ENCODE measurements at regions not wholly inside any gene's neighbourhood (a gene's known extent, or its start where the extent isn't known, plus 50 kb on each side); places are given as distances from the start of the nearest gene placed in this dataset.
A peak's percentile ranks its signal among the peaks of the same experiment; 100 is the strongest.

DNA sequence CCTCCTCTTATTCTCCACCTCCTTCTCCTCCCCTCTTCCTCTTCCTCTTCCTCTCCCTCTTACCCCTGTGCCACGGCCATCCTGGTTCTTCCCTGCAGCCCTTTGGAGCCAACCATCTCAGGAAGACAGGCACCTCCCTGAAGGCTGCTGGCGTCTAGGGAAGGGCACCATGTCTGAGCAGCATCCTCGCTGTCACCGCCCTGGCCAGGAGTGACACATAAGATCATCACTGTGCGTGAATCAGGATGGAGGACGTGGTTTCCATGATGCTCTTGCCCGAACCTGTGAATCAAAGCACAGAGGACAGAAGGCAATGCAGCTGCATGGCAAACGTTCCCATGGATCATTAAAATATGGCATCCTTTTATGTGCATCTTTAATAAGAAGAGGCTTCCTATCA is 236.0 kb downstream of the SH3BP4 start:
- no peak for DNase-seq
- TF ChIP-seq, protein P1, sequence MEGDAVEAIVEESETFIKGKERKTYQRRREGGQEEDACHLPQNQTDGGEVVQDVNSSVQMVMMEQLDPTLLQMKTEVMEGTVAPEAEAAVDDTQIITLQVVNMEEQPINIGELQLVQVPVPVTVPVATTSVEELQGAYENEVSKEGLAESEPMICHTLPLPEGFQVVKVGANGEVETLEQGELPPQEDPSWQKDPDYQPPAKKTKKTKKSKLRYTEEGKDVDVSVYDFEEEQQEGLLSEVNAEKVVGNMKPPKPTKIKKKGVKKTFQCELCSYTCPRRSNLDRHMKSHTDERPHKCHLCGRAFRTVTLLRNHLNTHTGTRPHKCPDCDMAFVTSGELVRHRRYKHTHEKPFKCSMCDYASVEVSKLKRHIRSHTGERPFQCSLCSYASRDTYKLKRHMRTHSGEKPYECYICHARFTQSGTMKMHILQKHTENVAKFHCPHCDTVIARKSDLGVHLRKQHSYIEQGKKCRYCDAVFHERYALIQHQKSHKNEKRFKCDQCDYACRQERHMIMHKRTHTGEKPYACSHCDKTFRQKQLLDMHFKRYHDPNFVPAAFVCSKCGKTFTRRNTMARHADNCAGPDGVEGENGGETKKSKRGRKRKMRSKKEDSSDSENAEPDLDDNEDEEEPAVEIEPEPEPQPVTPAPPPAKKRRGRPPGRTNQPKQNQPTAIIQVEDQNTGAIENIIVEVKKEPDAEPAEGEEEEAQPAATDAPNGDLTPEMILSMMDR (IDR thresholded peaks at IDR 0.05; ENCODE audit: low read depth, low read length, missing control alignments), result no peak
- H3K27me3 ChIP-seq (replicated peaks), result no peaks in the 10 kb centered on the region
- H3K36me3 ChIP-seq (replicated peaks), result no peaks in the 10 kb centered on the region
- H3K4me3 ChIP-seq (ENCODE audit: low read depth, low read length), result no peak overlapping the region
- H3K27ac ChIP-seq, result no peak overlapping the region
- in situ Hi-C loops (cut with HindIII; ENCODE audit: low pct_ligation_motif_present, low sequenced_read_pairs), result no loop called here

DNA sequence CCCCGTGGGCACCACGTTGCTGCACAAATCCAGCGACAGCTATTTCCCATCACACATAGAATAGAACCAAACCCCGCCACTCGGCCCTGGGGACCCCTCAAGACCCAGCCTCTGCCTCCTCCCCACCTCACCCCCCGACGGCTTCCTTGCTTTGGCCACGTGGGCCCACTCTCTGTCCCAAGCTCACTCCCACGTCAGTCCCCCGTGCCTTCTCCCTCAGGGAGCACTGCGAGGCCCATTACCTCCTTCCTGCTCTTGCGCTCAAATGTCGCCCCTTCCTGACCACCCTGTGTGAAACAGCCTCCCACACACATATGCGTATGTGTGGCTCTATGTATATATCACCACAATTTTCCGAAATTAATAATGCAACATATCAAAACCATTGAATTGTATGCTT is 239.7 kb downstream of the SH3BP4 start:
- Histone ChIP-seq H3K4me3 (ENCODE audit: low read depth, low read length) (no peak overlapping the region), H3K27ac (no peak overlapping the region), H3K36me3 (replicated peaks) (no peaks in the 10 kb centered on the region), H3K27me3 (replicated peaks) (no peaks in the 10 kb centered on the region)
- TF ChIP-seq, protein P1 (IDR thresholded peaks at IDR 0.05; ENCODE audit: low read depth, low read length, missing control alignments), result no peak
- DNase-seq, result no peak
- in situ Hi-C loops (cut with HindIII; ENCODE audit: low pct_ligation_motif_present, low sequenced_read_pairs), result no loop called here

DNA sequence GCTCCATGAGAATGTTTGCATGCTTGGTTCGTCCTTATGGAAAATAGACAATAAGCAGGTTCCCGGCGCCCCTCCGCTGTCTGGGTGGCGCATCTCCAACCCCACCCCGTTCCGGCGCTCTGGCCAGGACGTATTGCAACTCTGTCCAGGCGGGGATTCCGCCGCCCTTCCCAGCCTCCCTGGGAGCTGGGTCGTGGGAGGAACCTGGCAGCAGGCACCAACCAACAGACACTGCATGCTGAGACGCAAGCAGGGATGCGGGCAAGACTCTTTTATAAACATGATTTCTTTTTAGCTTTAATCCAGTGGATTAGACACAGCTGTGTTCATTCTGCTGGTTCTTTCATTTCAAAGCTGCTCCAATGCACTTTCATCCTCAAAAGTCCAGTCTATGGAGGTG is 240.2 kb downstream of the SH3BP4 start:
- in situ Hi-C loops (cut with HindIII; ENCODE audit: low pct_ligation_motif_present, low sequenced_read_pairs), result no loop called here
- DNase-seq, result no peak
- no peaks in the 10 kb centered on the region for H3K27me3 ChIP-seq (replicated peaks)
- TF ChIP-seq, protein P1 (IDR thresholded peaks at IDR 0.05; ENCODE audit: low read depth, low read length, missing control alignments), result no peak
- no peaks in the 10 kb centered on the region for H3K36me3 ChIP-seq (replicated peaks)
- peak overlapping the region; percentile 2 for H3K4me3 ChIP-seq (ENCODE audit: low read depth, low read length)
- no peak overlapping the region for H3K27ac ChIP-seq

DNA sequence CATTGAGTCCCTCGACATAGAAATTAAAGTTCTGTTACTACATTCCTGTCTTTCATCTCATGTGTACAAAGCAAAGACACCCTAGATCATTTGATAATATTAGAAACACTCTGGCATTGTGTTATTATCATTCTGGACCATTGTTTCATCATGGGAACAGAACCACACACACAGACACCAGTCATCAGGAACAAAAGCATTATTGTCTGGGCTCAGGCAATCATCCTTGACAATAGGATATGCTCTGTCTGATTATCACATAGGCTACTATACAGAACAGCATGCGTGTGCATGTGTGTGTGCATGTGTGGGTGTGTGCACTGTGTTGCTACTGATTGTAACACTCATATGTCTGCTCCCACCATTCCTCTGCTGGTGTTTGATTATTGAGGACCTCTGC is 242.5 kb downstream of the SH3BP4 start:
- Histone ChIP-seq H3K27me3 (replicated peaks) (no peaks in the 10 kb centered on the region), H3K4me3 (ENCODE audit: low read depth, low read length) (no peak overlapping the region), H3K36me3 (replicated peaks) (no peaks in the 10 kb centered on the region), H3K27ac (no peak overlapping the region)
- no peak for DNase-seq
- TF ChIP-seq, protein P1 (IDR thresholded peaks at IDR 0.05; ENCODE audit: low read depth, low read length, missing control alignments), result no peak
- in situ Hi-C loops (cut with HindIII; ENCODE audit: low pct_ligation_motif_present, low sequenced_read_pairs), result no loop called here

DNA sequence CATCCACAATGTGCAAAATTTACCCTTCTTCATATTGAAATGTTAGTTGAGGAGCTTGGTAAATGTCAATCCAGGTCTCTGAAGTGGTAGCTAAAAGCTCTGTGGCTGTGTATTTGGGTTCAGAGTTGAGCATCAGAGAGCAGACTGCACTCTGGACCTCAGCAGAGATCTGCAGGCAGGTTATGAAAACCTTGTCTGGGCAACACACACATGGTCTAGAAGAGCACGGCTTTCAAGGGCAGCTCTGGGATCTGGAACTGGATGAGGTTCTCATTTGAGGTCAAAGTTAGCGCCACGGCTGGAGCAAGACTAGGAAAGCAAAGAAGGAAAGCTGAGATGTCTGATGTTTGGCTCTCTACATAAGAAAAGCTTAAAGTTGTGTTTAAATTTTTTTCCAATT is 243.0 kb downstream of the SH3BP4 start:
- no peak overlapping the region for H3K4me3 ChIP-seq (ENCODE audit: low read depth, low read length)
- no peak for DNase-seq
- in situ Hi-C loops (cut with HindIII; ENCODE audit: low pct_ligation_motif_present, low sequenced_read_pairs), result no loop called here
- no peaks in the 10 kb centered on the region for H3K36me3 ChIP-seq (replicated peaks)
- TF ChIP-seq, protein P1 (IDR thresholded peaks at IDR 0.05; ENCODE audit: low read depth, low read length, missing control alignments), result no peak
- no peak overlapping the region for H3K27ac ChIP-seq
- H3K27me3 ChIP-seq (replicated peaks), result no peaks in the 10 kb centered on the region

DNA sequence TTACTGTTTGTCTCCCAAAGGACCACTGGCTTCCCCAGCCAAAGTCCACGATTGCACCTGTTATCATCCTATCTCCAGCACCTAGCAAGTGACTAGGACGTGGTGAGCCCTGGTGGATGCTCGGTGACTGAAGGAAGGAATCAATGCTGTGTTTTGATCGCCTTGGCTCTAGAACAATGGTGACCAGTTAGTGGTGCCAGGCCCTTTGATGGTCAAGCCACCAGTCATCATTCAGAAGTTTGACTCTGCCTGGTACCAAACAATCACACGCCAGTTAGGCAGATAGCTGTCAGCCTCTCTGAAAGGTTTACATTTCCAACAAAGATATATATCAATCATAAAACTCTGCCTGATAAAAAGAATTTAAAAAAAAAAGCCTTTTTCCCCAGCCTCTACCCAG is 244.1 kb downstream of the SH3BP4 start:
- Histone ChIP-seq H3K36me3 (replicated peaks) (no peaks in the 10 kb centered on the region), H3K27ac (no peak overlapping the region), H3K27me3 (replicated peaks) (no peaks in the 10 kb centered on the region), H3K4me3 (ENCODE audit: low read depth, low read length) (no peak overlapping the region)
- TF ChIP-seq, protein P1 (IDR thresholded peaks at IDR 0.05; ENCODE audit: low read depth, low read length, missing control alignments), result no peak
- in situ Hi-C loops (cut with HindIII; ENCODE audit: low pct_ligation_motif_present, low sequenced_read_pairs), result no loop called here
- DNase-seq, result no peak

All from brain microvascular endothelial cell (primary cell).